ENCODE measurements at regions not wholly inside any gene's neighbourhood (a gene's known extent, or its start where the extent isn't known, plus 50 kb on each side); places are given as distances from the start of the nearest gene placed in this dataset.

DNA sequence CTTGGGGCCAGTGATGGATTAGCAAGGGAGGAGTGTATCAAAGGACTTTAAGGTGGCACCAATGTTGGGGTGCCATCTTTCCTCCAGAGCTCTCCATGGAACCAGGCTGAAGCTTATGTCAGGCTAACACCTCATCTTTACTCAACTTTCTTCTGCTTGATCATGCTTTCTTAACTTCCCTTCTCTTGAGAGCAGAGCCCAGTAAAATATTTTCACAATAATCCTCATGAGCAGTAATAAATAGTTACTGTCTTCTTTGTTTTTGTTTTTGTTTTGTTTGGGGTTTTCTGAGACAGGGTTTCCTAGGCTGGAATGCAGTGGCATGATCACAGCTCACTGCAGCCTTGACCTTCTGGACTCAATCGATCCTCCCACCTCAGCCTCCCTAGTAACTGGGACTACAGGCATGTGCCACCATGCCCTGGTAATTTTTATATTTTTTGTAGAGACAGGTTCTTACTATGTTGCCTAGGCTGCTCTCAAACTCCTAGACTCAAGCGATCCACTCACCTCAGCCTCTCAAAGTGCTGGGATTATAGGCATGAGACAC is 127.9 kb upstream of the TOP1 start:
- TF ChIP-seq YY1 (IDR thresholded peaks at IDR 0.05; ENCODE audit: low read depth): no peak
- TF ChIP-seq EGR1 (IDR thresholded peaks at IDR 0.05): no peak
- no peak for TF ChIP-seq FOXM1 (IDR thresholded peaks at IDR 0.05; ENCODE audit: borderline replicate concordance, low read depth)
- no peak for TF ChIP-seq NFIC (IDR thresholded peaks at IDR 0.05)
- no peak for TF ChIP-seq ZBTB7A (IDR thresholded peaks at IDR 0.05; ENCODE audit: low read depth)
- TF ChIP-seq, protein P1, sequence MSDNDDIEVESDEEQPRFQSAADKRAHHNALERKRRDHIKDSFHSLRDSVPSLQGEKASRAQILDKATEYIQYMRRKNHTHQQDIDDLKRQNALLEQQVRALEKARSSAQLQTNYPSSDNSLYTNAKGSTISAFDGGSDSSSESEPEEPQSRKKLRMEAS (IDR thresholded peaks at IDR 0.05): no peak
- no peak for TF ChIP-seq CEBPB (IDR thresholded peaks at IDR 0.05)
- no peak for TF ChIP-seq TEAD4 (IDR thresholded peaks at IDR 0.05)
- TF ChIP-seq RAD21 (IDR thresholded peaks at IDR 0.05; ENCODE audit: low read depth): no peak
- no peak for TF ChIP-seq TAF1 (IDR thresholded peaks at IDR 0.05; ENCODE audit: low read depth)
- TF ChIP-seq, protein P2, sequence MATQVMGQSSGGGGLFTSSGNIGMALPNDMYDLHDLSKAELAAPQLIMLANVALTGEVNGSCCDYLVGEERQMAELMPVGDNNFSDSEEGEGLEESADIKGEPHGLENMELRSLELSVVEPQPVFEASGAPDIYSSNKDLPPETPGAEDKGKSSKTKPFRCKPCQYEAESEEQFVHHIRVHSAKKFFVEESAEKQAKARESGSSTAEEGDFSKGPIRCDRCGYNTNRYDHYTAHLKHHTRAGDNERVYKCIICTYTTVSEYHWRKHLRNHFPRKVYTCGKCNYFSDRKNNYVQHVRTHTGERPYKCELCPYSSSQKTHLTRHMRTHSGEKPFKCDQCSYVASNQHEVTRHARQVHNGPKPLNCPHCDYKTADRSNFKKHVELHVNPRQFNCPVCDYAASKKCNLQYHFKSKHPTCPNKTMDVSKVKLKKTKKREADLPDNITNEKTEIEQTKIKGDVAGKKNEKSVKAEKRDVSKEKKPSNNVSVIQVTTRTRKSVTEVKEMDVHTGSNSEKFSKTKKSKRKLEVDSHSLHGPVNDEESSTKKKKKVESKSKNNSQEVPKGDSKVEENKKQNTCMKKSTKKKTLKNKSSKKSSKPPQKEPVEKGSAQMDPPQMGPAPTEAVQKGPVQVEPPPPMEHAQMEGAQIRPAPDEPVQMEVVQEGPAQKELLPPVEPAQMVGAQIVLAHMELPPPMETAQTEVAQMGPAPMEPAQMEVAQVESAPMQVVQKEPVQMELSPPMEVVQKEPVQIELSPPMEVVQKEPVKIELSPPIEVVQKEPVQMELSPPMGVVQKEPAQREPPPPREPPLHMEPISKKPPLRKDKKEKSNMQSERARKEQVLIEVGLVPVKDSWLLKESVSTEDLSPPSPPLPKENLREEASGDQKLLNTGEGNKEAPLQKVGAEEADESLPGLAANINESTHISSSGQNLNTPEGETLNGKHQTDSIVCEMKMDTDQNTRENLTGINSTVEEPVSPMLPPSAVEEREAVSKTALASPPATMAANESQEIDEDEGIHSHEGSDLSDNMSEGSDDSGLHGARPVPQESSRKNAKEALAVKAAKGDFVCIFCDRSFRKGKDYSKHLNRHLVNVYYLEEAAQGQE (IDR thresholded peaks at IDR 0.05; ENCODE audit: low read depth): no peak
- no peak for TF ChIP-seq CREB1 (IDR thresholded peaks at IDR 0.05; ENCODE audit: low read depth)
- TF ChIP-seq EP300 (IDR thresholded peaks at IDR 0.05; ENCODE audit: borderline replicate concordance): no peak
- no peak for TF ChIP-seq TCF12 (IDR thresholded peaks at IDR 0.05; ENCODE audit: low read depth)
- TF ChIP-seq, protein P3, sequence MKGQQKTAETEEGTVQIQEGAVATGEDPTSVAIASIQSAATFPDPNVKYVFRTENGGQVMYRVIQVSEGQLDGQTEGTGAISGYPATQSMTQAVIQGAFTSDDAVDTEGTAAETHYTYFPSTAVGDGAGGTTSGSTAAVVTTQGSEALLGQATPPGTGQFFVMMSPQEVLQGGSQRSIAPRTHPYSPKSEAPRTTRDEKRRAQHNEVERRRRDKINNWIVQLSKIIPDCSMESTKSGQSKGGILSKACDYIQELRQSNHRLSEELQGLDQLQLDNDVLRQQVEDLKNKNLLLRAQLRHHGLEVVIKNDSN (IDR thresholded peaks at IDR 0.05): no peak

DNA sequence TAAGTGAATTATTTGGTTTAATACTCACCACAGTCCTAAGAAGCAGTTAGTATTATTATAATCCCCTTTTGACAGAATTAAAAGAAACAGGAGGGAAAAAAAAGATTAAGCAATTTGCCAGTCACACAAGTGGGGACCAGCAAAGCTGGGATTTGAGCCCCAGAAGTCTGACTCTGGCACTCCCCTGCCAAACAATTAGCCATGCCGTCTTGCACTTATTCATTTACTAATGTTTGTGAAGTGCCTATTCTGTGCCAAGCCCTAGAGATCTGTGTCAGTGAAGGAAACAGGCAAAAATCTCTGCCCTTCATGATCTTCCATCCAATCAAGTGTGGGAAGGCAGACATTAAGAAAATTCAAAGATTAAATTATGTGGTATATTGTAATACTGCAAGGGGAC is 126.0 kb upstream of the TOP1 start:
- TF ChIP-seq FOXM1 (IDR thresholded peaks at IDR 0.05; ENCODE audit: borderline replicate concordance, low read depth) (no peak), TCF12 (IDR thresholded peaks at IDR 0.05; ENCODE audit: low read depth) (no peak), CEBPB (IDR thresholded peaks at IDR 0.05) (no peak), ZBTB7A (IDR thresholded peaks at IDR 0.05; ENCODE audit: low read depth) (no peak), RAD21 (IDR thresholded peaks at IDR 0.05; ENCODE audit: low read depth) (no peak), EP300 (IDR thresholded peaks at IDR 0.05; ENCODE audit: borderline replicate concordance) (no peak), NFIC (IDR thresholded peaks at IDR 0.05) (no peak), TAF1 (IDR thresholded peaks at IDR 0.05; ENCODE audit: low read depth) (no peak), TEAD4 (IDR thresholded peaks at IDR 0.05) (no peak), CREB1 (IDR thresholded peaks at IDR 0.05; ENCODE audit: low read depth) (no peak), EGR1 (IDR thresholded peaks at IDR 0.05) (no peak)
- TF ChIP-seq, protein P3 (IDR thresholded peaks at IDR 0.05): no peak
- TF ChIP-seq, protein P1 (IDR thresholded peaks at IDR 0.05): no peak

DNA sequence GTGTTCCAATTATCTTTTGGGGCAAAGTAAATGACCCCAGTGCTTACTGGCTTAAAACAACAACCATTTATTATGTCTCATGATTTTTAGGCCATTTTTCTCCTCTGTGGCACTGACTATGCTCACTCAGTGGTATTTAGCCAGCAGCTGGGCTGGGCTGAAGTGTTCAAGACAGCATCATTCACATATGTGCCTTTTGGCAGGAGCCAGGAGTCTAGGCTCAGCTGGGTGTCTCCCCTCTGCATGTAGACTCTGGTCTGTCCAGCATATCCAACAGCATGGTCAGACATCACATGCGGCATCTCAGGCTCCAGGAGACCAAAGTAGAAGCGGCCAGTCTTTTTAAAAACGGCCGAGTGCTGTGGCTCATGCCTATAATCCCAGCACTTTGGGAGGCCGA is 120.3 kb upstream of the TOP1 start:
- TF ChIP-seq TAF1 (IDR thresholded peaks at IDR 0.05; ENCODE audit: low read depth) (no peak), NFIC (IDR thresholded peaks at IDR 0.05) (no peak), YY1 (IDR thresholded peaks at IDR 0.05; ENCODE audit: low read depth) (no peak), RAD21 (IDR thresholded peaks at IDR 0.05; ENCODE audit: low read depth) (no peak), TCF12 (IDR thresholded peaks at IDR 0.05; ENCODE audit: low read depth) (no peak), CEBPB (IDR thresholded peaks at IDR 0.05) (no peak), TEAD4 (IDR thresholded peaks at IDR 0.05) (no peak), EGR1 (IDR thresholded peaks at IDR 0.05) (no peak), ZBTB7A (IDR thresholded peaks at IDR 0.05; ENCODE audit: low read depth) (no peak), FOXM1 (IDR thresholded peaks at IDR 0.05; ENCODE audit: borderline replicate concordance, low read depth) (no peak), CREB1 (IDR thresholded peaks at IDR 0.05; ENCODE audit: low read depth) (no peak), EP300 (IDR thresholded peaks at IDR 0.05; ENCODE audit: borderline replicate concordance) (no peak)
- TF ChIP-seq, protein P1 (IDR thresholded peaks at IDR 0.05): no peak
- TF ChIP-seq, protein P3 (IDR thresholded peaks at IDR 0.05): no peak
- TF ChIP-seq, protein P2 (IDR thresholded peaks at IDR 0.05; ENCODE audit: low read depth): no peak

DNA sequence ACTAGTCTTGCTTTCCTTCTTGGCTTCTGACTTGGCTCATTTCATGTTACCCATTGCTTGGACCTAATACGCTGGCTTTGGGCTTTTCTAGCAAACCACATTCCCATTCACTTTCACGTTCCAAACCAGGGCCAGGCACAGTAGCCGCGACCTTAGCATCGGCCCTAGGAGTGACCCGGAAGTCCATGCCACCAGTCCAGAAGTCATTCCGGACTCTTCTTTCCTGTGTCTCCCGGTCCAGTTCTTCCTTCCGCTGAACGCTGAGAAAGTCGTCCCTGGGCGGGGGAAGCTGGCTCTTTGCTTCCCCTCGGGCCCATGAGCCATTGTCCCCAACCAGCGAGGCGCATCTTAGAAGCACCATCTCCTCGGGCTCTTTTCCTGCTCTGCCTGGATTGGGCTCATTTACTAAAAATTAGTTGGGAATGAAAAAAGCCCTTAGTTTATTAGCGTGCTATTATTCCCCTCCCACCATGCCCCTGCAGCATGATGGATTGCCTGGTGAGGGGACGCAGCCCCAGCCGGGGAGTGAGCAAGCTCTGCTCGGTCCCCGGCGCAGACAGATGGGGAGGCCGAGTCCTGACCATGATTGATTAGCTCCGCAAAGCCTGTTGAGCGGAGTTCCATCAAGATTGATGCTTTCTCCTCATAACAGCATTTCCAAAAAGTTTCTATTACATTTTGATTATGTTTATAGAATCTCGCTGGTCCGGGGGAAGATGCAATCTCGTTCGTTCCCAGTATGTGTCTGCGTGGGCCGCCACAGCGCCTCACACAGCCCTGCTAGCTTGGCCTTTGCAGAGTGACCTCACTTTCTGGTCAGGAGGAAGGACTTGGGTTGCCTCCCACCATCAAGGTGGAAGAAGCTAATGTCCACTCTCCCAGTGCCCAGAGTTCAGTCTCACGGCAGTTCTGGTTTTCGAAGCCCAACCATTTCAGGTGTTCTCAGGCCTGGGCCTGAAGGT is 115.1 kb upstream of the TOP1 start:
- no peak for TF ChIP-seq CREB1 (IDR thresholded peaks at IDR 0.05; ENCODE audit: low read depth)

Measured in Ishikawa (cell line).